IPS-20b (cell line): ENCODE measurements at regions not wholly inside any gene's neighbourhood (a gene's known extent, or its start where the extent isn't known, plus 50 kb on each side); places are given as distances from the start of the nearest gene placed in this dataset.

ENCODE experiments used
- H3K27ac ChIP-seq: one replicate; pipeline ENCODE4 v1.5.1; 2013; ENCODE audit warnings: low read length
- H3K27me3 ChIP-seq: 2 replicates; pipeline ENCODE4 v1.6.1; 2013; ENCODE audit warnings: mild to moderate bottlenecking, low read length, inconsistent platforms; ENCODE audit not compliant: insufficient read depth
- H3K36me3 ChIP-seq: 2 replicates; pipeline ENCODE4 v1.6.1; 2013; ENCODE audit warnings: low read depth, mild to moderate bottlenecking, inconsistent platforms, low read length, moderate library complexity; ENCODE audit not compliant: insufficient read depth
- H3K4me1 ChIP-seq: 2 replicates; pipeline ENCODE4 v1.6.1; 2013; ENCODE audit warnings: mild to moderate bottlenecking, control low read depth, inconsistent platforms, low read length, moderate library complexity; ENCODE audit not compliant: insufficient read depth
- H3K4me3 ChIP-seq: 2 replicates; pipeline ENCODE4 v1.5.1; 2013; ENCODE audit warnings: mild to moderate bottlenecking, low read length, inconsistent platforms
- H3K9ac ChIP-seq: 2 replicates; pipeline ENCODE4 v1.6.1; 2013; ENCODE audit warnings: low read depth, mild to moderate bottlenecking, inconsistent platforms, low read length, moderate library complexity
- H3K9me3 ChIP-seq: 2 replicates; pipeline ENCODE4 v1.6.1; 2013; ENCODE audit warnings: mild to moderate bottlenecking, low read depth, low read length, inconsistent platforms; ENCODE audit not compliant: insufficient read depth

- no peaks in the 10 kb centered on the region for H3K36me3 ChIP-seq
- H3K4me3 ChIP-seq, result no peak overlapping the region
- no peaks in the 10 kb centered on the region for H3K9me3 ChIP-seq
- H3K27ac ChIP-seq, result no peak overlapping the region
- H3K27me3 ChIP-seq, result no peaks in the 10 kb centered on the region
- no peak overlapping the region for H3K9ac ChIP-seq
- H3K4me1 ChIP-seq, result peaks cover 7% of the 10 kb centered on the region
These were observed 235.3 kb upstream of the FOXN3 start for GRCh38 chr14:89652352-89652751.

GRCh38 chr14:89651805-89652204, 234.8 kb upstream of the FOXN3 start:
- H3K9ac ChIP-seq, result no peak overlapping the region
- no peak overlapping the region for H3K4me3 ChIP-seq
- H3K4me1 ChIP-seq, result peaks cover 7% of the 10 kb centered on the region
- no peaks in the 10 kb centered on the region for H3K27me3 ChIP-seq
- no peaks in the 10 kb centered on the region for H3K9me3 ChIP-seq
- no peaks in the 10 kb centered on the region for H3K36me3 ChIP-seq
- no peak overlapping the region for H3K27ac ChIP-seq

DNA sequence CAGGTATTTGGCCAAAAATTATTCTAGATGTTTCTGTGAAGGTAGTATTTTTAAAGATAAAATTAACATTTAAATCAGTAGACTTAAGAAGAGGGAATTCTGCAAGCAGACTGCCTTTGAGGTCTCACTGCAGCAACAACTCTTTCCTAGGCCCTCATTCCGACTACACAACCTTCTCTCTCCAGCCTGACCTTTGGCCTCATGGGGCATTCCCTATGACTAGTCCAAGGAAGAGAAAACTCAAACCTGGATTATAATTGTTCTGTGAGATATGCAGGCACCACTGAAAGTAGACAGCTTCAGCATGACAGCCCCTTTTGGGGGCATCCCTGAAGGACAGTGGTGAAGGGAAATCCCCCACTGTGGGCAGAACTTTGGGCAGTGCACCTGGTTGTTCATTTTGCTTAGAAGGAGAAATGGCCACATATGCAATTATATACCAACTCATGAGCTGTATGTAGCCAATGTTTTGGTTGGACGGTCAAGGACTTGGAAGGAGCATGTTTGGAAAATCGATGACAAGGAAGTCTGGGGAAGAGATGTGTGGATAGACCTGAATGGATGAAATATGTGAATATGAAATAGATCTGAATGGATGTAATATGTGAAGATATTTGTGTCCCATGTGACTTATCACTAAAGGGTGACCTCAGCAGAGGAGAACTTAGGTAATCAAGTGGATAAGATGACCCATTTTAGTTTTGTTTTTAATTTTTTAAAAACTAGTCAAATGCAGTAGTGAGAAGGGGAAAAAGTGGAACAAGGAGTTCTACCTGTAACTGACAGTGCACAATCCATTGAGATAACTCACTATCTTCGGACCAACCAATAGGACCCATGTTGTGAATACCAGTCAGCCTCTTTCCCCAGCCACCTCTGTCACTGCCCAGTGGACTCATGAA, 233.3 kb upstream of the FOXN3 start:
- Histone ChIP-seq H3K9ac (no peak overlapping the region), H3K27me3 (no peaks in the 10 kb centered on the region), H3K9me3 (no peaks in the 10 kb centered on the region), H3K4me1 (peaks cover 7% of the 10 kb centered on the region), H3K4me3 (no peak overlapping the region), H3K36me3 (no peaks in the 10 kb centered on the region), H3K27ac (no peak overlapping the region)

GRCh38 chr14:89649451-89650075, 232.5 kb upstream of the FOXN3 start:
- H3K4me1 ChIP-seq, result peaks cover 7% of the 10 kb centered on the region
- H3K9ac ChIP-seq, result no peak overlapping the region
- H3K27ac ChIP-seq, result no peak overlapping the region
- H3K36me3 ChIP-seq, result no peaks in the 10 kb centered on the region
- no peaks in the 10 kb centered on the region for H3K27me3 ChIP-seq
- H3K4me3 ChIP-seq, result no peak overlapping the region
- H3K9me3 ChIP-seq, result no peaks in the 10 kb centered on the region

DNA sequence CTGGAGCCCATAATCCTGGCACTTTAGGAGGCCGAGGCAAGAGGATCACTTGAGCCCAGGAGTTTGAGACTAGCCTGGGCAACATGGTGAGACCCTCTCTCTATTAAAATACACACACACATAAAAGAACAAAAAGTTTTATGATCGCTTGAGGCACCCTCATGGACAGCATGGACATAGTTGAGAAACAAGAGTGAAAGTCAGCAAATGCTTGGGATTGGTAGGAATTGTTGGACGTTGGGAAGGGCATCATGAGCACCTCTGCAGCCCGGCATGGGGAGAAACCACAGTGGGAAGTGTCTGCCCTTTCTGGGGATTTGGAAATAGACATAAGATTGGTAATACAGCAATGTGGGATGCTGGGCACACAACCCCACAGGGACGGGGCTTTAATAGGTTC, 231.9 kb upstream of the FOXN3 start:
- Histone ChIP-seq H3K9ac (no peak overlapping the region), H3K9me3 (no peaks in the 10 kb centered on the region), H3K27me3 (no peaks in the 10 kb centered on the region), H3K27ac (no peak overlapping the region), H3K4me1 (peaks cover 7% of the 10 kb centered on the region), H3K4me3 (no peak overlapping the region), H3K36me3 (no peaks in the 10 kb centered on the region)

- Histone ChIP-seq H3K36me3 (no peaks in the 10 kb centered on the region), H3K9ac (no peak overlapping the region), H3K4me1 (peaks cover 7% of the 10 kb centered on the region), H3K27me3 (no peaks in the 10 kb centered on the region), H3K27ac (no peak overlapping the region), H3K9me3 (no peaks in the 10 kb centered on the region), H3K4me3 (no peak overlapping the region)
These were observed 231.5 kb upstream of the FOXN3 start for GRCh38 chr14:89648510-89648909.

GRCh38 chr14:89646971-89647370, 229.9 kb upstream of the FOXN3 start:
- Histone ChIP-seq H3K27me3 (no peaks in the 10 kb centered on the region), H3K27ac (no peak overlapping the region), H3K9me3 (no peaks in the 10 kb centered on the region), H3K9ac (no peak overlapping the region), H3K4me1 (peaks cover 3% of the 10 kb centered on the region), H3K4me3 (no peak overlapping the region), H3K36me3 (no peaks in the 10 kb centered on the region)

DNA sequence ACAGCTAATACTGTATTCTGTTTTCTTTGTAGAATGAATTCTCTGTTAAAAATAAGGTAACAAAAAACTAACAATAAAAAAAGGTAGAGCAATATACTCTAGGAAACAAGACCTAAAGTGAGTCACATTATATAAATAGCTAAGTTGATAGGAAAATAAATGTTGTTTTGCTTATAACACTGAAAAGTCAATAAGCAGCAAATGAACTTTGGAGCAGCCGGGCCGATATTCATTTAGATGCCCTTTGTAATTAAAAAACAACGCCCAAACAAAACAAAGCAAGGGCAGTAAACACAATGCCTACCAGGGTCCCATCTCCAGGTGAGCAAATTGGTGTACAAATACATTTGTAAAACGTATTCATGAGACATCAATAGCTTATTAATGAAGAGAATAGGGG, 227.6 kb upstream of the FOXN3 start:
- no peaks in the 10 kb centered on the region for H3K9me3 ChIP-seq
- H3K4me3 ChIP-seq, result no peak overlapping the region
- no peaks in the 10 kb centered on the region for H3K27me3 ChIP-seq
- H3K27ac ChIP-seq, result no peak overlapping the region
- no peaks in the 10 kb centered on the region; the same call in 1 of the 2 replicates for H3K4me1 ChIP-seq
- H3K36me3 ChIP-seq, result no peaks in the 10 kb centered on the region
- no peak overlapping the region for H3K9ac ChIP-seq

- Histone ChIP-seq H3K4me3 (no peak overlapping the region), H3K4me1 (peaks cover 10% of the 10 kb centered on the region), H3K27ac (no peak overlapping the region), H3K9ac (no peak overlapping the region), H3K27me3 (no peaks in the 10 kb centered on the region), H3K36me3 (no peaks in the 10 kb centered on the region), H3K9me3 (no peaks in the 10 kb centered on the region)
These were observed 224.6 kb upstream of the FOXN3 start for GRCh38 chr14:89641495-89642175.

GRCh38 chr14:89640141-89640540, 223.1 kb upstream of the FOXN3 start:
- Histone ChIP-seq H3K9ac (no peak overlapping the region), H3K4me1 (peaks cover 10% of the 10 kb centered on the region), H3K4me3 (no peak overlapping the region), H3K36me3 (no peaks in the 10 kb centered on the region), H3K27ac (no peak overlapping the region), H3K27me3 (no peaks in the 10 kb centered on the region), H3K9me3 (no peaks in the 10 kb centered on the region)

DNA sequence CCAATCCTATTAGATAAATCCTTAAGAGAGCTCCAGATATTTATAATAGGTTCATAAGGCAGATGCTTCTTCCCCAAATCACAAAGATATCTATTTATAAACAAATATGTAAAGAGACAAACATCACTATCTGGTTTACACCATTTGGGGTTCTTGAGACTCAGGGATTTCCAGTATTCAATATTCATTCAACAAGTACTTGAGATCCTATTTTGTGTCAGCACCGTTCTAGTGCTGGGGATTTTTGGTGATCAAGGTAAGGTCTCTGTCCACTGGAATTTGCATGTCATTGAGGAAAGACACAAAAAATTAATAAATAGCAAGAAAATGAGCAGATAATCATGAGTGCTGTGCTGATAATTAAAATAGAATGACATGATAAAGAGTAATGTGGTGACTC, 222.7 kb upstream of the FOXN3 start:
- H3K9ac ChIP-seq, result no peak overlapping the region
- H3K36me3 ChIP-seq, result no peaks in the 10 kb centered on the region
- no peak overlapping the region for H3K4me3 ChIP-seq
- H3K27ac ChIP-seq, result no peak overlapping the region
- peaks cover 10% of the 10 kb centered on the region for H3K4me1 ChIP-seq
- H3K27me3 ChIP-seq, result no peaks in the 10 kb centered on the region
- no peaks in the 10 kb centered on the region for H3K9me3 ChIP-seq

GRCh38 chr14:89638891-89639290, 221.9 kb upstream of the FOXN3 start:
- H3K9ac ChIP-seq, result no peak overlapping the region
- H3K27ac ChIP-seq, result no peak overlapping the region
- no peaks in the 10 kb centered on the region for H3K36me3 ChIP-seq
- H3K4me1 ChIP-seq, result peaks cover 10% of the 10 kb centered on the region
- no peaks in the 10 kb centered on the region for H3K9me3 ChIP-seq
- H3K27me3 ChIP-seq, result no peaks in the 10 kb centered on the region
- no peak overlapping the region for H3K4me3 ChIP-seq
